ENCODE measurements at regions not wholly inside any gene's neighbourhood (a gene's known extent, or its start where the extent isn't known, plus 50 kb on each side); places are given as distances from the start of the nearest gene placed in this dataset.

DNA sequence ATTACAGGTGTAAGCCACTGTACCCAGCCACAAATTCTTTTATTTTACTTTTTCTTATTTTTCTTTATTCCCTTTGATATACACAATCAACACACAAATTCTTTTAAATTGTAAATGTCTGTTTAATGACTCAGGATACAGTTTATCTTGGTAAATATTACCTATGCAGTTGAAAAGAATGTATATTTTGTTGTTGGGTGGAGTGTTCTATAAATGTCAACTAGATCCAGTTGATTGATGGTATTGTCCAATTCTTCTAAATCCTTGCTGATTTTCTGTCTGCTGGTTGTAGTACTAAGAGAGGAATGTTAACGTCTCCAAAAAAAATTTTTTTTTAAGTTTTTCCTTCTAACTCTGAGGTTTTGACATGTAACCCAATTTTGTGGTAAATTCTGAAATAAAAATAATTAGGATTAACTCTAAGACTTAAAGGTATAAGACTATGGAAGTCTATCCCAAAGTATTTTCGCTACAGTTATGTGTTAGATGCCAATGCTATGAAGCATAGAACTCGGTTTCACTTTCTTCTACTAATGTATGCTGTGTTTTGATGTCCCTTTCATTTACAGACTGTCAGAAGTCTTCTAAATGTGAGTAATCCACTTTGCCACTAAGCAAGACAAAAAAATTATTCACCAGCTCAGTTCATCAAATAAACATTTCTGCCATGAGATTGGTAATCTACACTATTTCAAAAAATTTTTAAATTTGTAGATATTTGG lies 720.2 kb upstream of the C9orf72 start:
- in situ Hi-C loops (cut with HindIII; ENCODE audit: extremely low pct_ligation_motif_present, low pct_unique_long_range_greater_than_20kb) = no loop called here
- Histone ChIP-seq H3K4me3 (replicated peaks in 1 of 3; ENCODE audit: insufficient read depth in 1 of 3, low read depth in 2 of 3, low read length in 3 of 3) (no peak overlapping the region), H3K9ac (ENCODE audit: insufficient read depth, low read depth, low read length) (no peak overlapping the region), H3K36me3 (replicated peaks in 1 of 2; ENCODE audit: control insufficient read depth in 1 of 2, insufficient read depth in 2 of 2, low read length in 2 of 2) (no peaks in the 10 kb centered on the region), H2AFZ (ENCODE audit: low read length) (no peak overlapping the region), H3K4me1 (ENCODE audit: insufficient read depth, low read length) (no peaks in the 10 kb centered on the region), H3K9me3 (ENCODE audit: low read length) (no peaks in the 10 kb centered on the region), H3K27ac (ENCODE audit: extremely low read length, insufficient read depth, low read length) (no peak overlapping the region), H4K20me1 (ENCODE audit: insufficient read depth, low read length) (no peaks in the 10 kb centered on the region), H3K4me2 (ENCODE audit: low read depth, low read length) (no peak overlapping the region), H3K27me3 (ENCODE audit: control insufficient read depth in 1 of 2, insufficient read depth in 2 of 2, low read length in 2 of 2) (no peaks in the 10 kb centered on the region), H3K79me2 (ENCODE audit: insufficient read depth, low read length) (no peaks in the 10 kb centered on the region)
- POLR2A ChIA-PET = no interaction called here
- 2% methylated on average over 3 of the region's 3 CpGs for WGBS (ENCODE audit: low lambda C conversion rate)
- CTCF ChIA-PET (ENCODE audit: low intra/inter-chr PET ratio, low total read pairs) = no interaction called here
- intact Hi-C loops (cut with micrococcal nuclease; ENCODE audit: unreplicated experiment) = no loop called here
- FAIRE-seq (no peak), ATAC-seq (no peak), DNase-seq (ENCODE audit: low spot score) (no peak)
- BruUV-seq (replicated peaks) = no TSS peak
- TF ChIP-seq ZBTB8A (CRISPR knock-in tag; IDR thresholded peaks at IDR 0.05; ENCODE audit: borderline replicate concordance, low read depth) (no peak), PAWR (CRISPR knock-in tag; IDR thresholded peaks at IDR 0.05; ENCODE audit: borderline replicate concordance) (no peak), SRSF4 (IDR thresholded peaks at IDR 0.05; ENCODE audit: low read depth, low read length, poor library complexity, severe bottlenecking) (no peak), ZNF841 (CRISPR knock-in tag; IDR thresholded peaks at IDR 0.05; ENCODE audit: borderline replicate concordance) (no peak), FOXM1 (CRISPR knock-in tag; IDR thresholded peaks at IDR 0.05) (no peak), PHF20 (CRISPR knock-in tag; IDR thresholded peaks at IDR 0.05) (no peak), ZNF124 (CRISPR knock-in tag; IDR thresholded peaks at IDR 0.05) (no peak)
- TF ChIP-seq, protein P1, sequence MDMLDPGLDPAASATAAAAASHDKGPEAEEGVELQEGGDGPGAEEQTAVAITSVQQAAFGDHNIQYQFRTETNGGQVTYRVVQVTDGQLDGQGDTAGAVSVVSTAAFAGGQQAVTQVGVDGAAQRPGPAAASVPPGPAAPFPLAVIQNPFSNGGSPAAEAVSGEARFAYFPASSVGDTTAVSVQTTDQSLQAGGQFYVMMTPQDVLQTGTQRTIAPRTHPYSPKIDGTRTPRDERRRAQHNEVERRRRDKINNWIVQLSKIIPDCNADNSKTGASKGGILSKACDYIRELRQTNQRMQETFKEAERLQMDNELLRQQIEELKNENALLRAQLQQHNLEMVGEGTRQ (IDR thresholded peaks at IDR 0.05; ENCODE audit: low read depth, low read length) = no peak
- TF ChIP-seq, protein P1 (CRISPR knock-in tag; IDR thresholded peaks at IDR 0.05; ENCODE audit: borderline replicate concordance) = no peak
- TF ChIP-seq, protein P2, sequence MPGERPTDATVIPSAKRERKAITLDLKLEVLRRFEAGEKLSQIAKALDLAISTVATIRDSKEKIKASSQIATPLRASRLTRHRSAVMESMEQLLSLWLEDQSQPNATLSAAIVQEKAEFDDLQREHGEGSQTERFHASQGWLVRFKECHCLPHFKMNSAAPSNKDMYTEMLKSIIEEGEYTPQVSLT (CRISPR knock-in tag; IDR thresholded peaks at IDR 0.05; ENCODE audit: borderline replicate concordance, low read depth) = no peak
